B cell (primary cell): ENCODE measurements at regions not wholly inside any gene's neighbourhood (a gene's known extent, or its start where the extent isn't known, plus 50 kb on each side); places are given as distances from the start of the nearest gene placed in this dataset.
"Not testable (repeated sequence)": the region's sequence is repeated elsewhere in the genome, so short reads cannot be mapped to it uniquely, and the experiment has no call there.

Experiments used
- ATAC-seq: fragments of 200-7000 bp; cut with Tn5 transposase; one replicate; pipeline ENCODE4 v1.10.0; 2021; ENCODE audit warnings: low read depth, mild to moderate bottlenecking, moderate number of reproducible peaks, moderate library complexity
- CTCF ChIA-PET: fragments of 350-600 bp; sonication (Branson Sonifier 250); formaldehyde crosslinking; loops from one replicate; lab custom pipeline; 2021; ENCODE audit warnings: antibody characterized with exemption, inconsistent platforms; lab: Charles Lee
- POLR2A ChIA-PET: fragments of 350-600 bp; sonication (Branson Sonifier 250); formaldehyde crosslinking; loops from one replicate; lab custom pipeline; 2021; ENCODE audit warnings: antibody characterized with exemption; lab: Charles Lee
- DNase-seq: peaks from one replicate; pipeline ENCODE4 v3.0.0; 2013
- H2AFZ ChIP-seq: 2 replicates; pipeline ENCODE4 v1.6.1; 2012; ENCODE audit warnings: mild to moderate bottlenecking, low read depth, low read length; ENCODE audit not compliant: insufficient read depth, poor library complexity, severe bottlenecking
- H3K27ac ChIP-seq, 2 donors: 1 replicate in 1 of 2; 2 replicates in 1 of 2; pipeline ENCODE4 v1.5.1; 2012 to 2013; ENCODE audit warnings: low read length in 2 of 2, mild to moderate bottlenecking in 2 of 2, moderate library complexity in 1 of 2
- H3K27me3 ChIP-seq, 4 experiments: fragments of 200-600 bp in 1 of 4; sonication (generic) in 1 of 4; replicated peaks in 1 of 4; 1 replicate in 2 of 4; 2 replicates in 2 of 4; pipeline versions ENCODE4 v1.6.1 to v1.7.0; 2013 to 2016; ENCODE audit warnings: low read length in 3 of 4, mild to moderate bottlenecking in 2 of 4, mixed read lengths in 1 of 4, moderate library complexity in 1 of 4; ENCODE audit not compliant: insufficient read depth in 4 of 4, control insufficient read depth in 3 of 4; ENCODE audit errors: control extremely low read depth in 1 of 4
- H3K36me3 ChIP-seq, 2 experiments: replicated peaks in 1 of 2; 1 replicate in 1 of 2; 2 replicates in 1 of 2; pipeline versions ENCODE4 v1.6.1 to v1.7.1; 2013; ENCODE audit warnings: low read length in 1 of 2; ENCODE audit not compliant: insufficient read depth in 2 of 2, control insufficient read depth in 1 of 2; ENCODE audit errors: control extremely low read depth in 1 of 2, extremely low read depth in 1 of 2
- H3K4me1 ChIP-seq, 2 donors: fragments of 200-600 bp in 1 of 2; sonication (generic) in 1 of 2; 1 replicate in 1 of 2; 2 replicates in 1 of 2; pipeline versions ENCODE4 v1.5.1 to v1.6.1; 2013 to 2017; ENCODE audit warnings: low read length in 2 of 2; ENCODE audit not compliant: control insufficient read depth in 2 of 2, insufficient read depth in 2 of 2
- H3K4me2 ChIP-seq: replicated peaks from 2 replicates; pipeline ENCODE3; 2012; ENCODE audit warnings: mild to moderate bottlenecking, low read depth, low read length; ENCODE audit not compliant: poor library complexity, severe bottlenecking
- H3K4me3 ChIP-seq, 5 experiments: fragments of 200-600 bp in 1 of 5; sonication (generic) in 1 of 5; 1 replicate in 3 of 5; 2 replicates in 2 of 5; pipeline versions ENCODE4 v1.5.1 to v1.7.0; 2011 to 2016; ENCODE audit warnings: low read length in 4 of 5, mild to moderate bottlenecking in 4 of 5, low read depth in 2 of 5, control low read depth in 1 of 5, moderate library complexity in 1 of 5; ENCODE audit not compliant: insufficient read depth in 1 of 5; ENCODE audit errors: control extremely low read depth in 1 of 5, extremely low read depth in 1 of 5
- H3K79me2 ChIP-seq: fragments of 200-600 bp; sonication (generic); one replicate; pipeline ENCODE4 v1.6.0; 2016; ENCODE audit warnings: low read length; ENCODE audit not compliant: control insufficient read depth, insufficient read depth
- H3K9ac ChIP-seq: fragments of 200-600 bp; sonication (generic); 2 replicates; pipeline ENCODE4 v1.6.1; 2017; ENCODE audit warnings: mild to moderate bottlenecking, low read length, moderate library complexity
- H3K9me3 ChIP-seq, 3 donors: one replicate each; pipeline versions ENCODE4 v1.6.1 to v1.7.1; 2013; ENCODE audit warnings: low read length in 2 of 3; ENCODE audit not compliant: control insufficient read depth in 2 of 3, insufficient read depth in 1 of 3; ENCODE audit errors: control extremely low read depth in 1 of 3
- H4K20me1 ChIP-seq: 2 replicates; pipeline ENCODE4 v1.6.0; 2012; ENCODE audit warnings: mild to moderate bottlenecking, low read length; ENCODE audit not compliant: insufficient read depth, control insufficient read depth, poor library complexity, severe bottlenecking
- H3K27ac Mint-ChIP-seq: one replicate; pipeline ENCODE4 v1.8.0; 2021; ENCODE audit warnings: mixed read lengths
- H3K27me3 Mint-ChIP-seq: one replicate; pipeline ENCODE4 v1.8.0; 2021; ENCODE audit warnings: mixed read lengths
- H3K4me1 Mint-ChIP-seq: one replicate; pipeline ENCODE4 v1.8.0; 2021; ENCODE audit warnings: mixed read lengths
- H3K4me3 Mint-ChIP-seq: one replicate; pipeline ENCODE4 v1.8.0; 2021; ENCODE audit warnings: mixed read lengths
- H3K9me3 Mint-ChIP-seq: one replicate; pipeline ENCODE4 v1.8.0; 2022; ENCODE audit warnings: mixed read lengths; ENCODE audit not compliant: insufficient read depth
- WGBS: methylation state at CpG from one replicate; pipeline ENCODE4 v1.1.5; 2013; ENCODE audit warnings: missing lambda C conversion rate; ENCODE audit not compliant: insufficient coverage; 5-methylcytosine and 5-hydroxymethylcytosine counted together
- intact Hi-C: fragments of 100-400 bp; cut with micrococcal nuclease; formaldehyde crosslinking; loops from one replicate; pipeline ENCODE4 v1.10.0; 2022

GRCh38 chr15:84164423-84165292 lies 70.9 kb upstream of the GOLGA6L4 start:
- H3K4me2 ChIP-seq, H3K9ac ChIP-seq, H3K9me3 ChIP-seq, H3K27me3 ChIP-seq, H3K27me3 Mint-ChIP-seq, H3K4me3 Mint-ChIP-seq, ATAC-seq, H3K9me3 Mint-ChIP-seq, H4K20me1 ChIP-seq, H3K79me2 ChIP-seq, intact Hi-C loops, H2AFZ ChIP-seq, H3K27ac ChIP-seq, CTCF ChIA-PET, POLR2A ChIA-PET, H3K4me1 ChIP-seq, H3K4me1 Mint-ChIP-seq, DNase-seq, H3K27ac Mint-ChIP-seq, H3K36me3 ChIP-seq, H3K4me3 ChIP-seq: not testable (repeated sequence)
- WGBS, result 71% methylated on average over 6 of the region's 8 CpGs

GRCh38 chr15:84170029-84170428 lies 65.5 kb upstream of the GOLGA6L4 start:
- H3K4me1 ChIP-seq, H4K20me1 ChIP-seq, H3K27me3 Mint-ChIP-seq, H3K4me2 ChIP-seq, H3K9me3 Mint-ChIP-seq, H3K9ac ChIP-seq, H3K27ac Mint-ChIP-seq, H3K27me3 ChIP-seq, H3K9me3 ChIP-seq, H3K4me1 Mint-ChIP-seq, H3K27ac ChIP-seq, DNase-seq, H3K4me3 ChIP-seq, H3K36me3 ChIP-seq, ATAC-seq, H2AFZ ChIP-seq, H3K4me3 Mint-ChIP-seq, POLR2A ChIA-PET, CTCF ChIA-PET, H3K79me2 ChIP-seq, intact Hi-C loops: not testable (repeated sequence)
- WGBS, result no CpG with 5 or more reads among the region's 19 CpGs

DNA sequence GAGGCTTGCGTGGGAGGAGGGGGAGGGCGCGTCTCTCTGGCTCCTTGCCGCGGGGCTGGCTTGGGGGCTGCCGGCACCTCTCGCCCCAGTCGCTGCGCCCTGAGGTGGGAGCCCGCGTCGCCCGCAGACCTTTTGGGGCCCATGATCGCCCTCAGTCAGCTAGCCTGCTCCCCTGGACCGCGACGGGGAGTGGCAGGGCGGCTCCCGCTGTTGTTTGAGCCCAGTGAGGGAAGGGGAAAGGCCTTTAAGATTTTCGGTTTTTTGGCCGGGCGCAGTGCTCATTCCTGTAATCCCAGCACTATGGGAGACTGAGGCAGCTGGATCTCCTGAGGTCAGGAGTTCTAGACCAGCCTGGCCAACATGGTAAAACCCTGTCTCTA lies 62.4 kb upstream of the GOLGA6L4 start:
- POLR2A ChIA-PET, H3K9me3 ChIP-seq, H3K36me3 ChIP-seq, H3K27ac ChIP-seq, H2AFZ ChIP-seq, H3K4me3 Mint-ChIP-seq, H3K4me1 ChIP-seq, H3K4me3 ChIP-seq, H3K27me3 Mint-ChIP-seq, H3K79me2 ChIP-seq, H3K27ac Mint-ChIP-seq, H3K4me2 ChIP-seq, H3K9me3 Mint-ChIP-seq, H3K4me1 Mint-ChIP-seq, H4K20me1 ChIP-seq, intact Hi-C loops, CTCF ChIA-PET, ATAC-seq, H3K27me3 ChIP-seq, DNase-seq, H3K9ac ChIP-seq: not testable (repeated sequence)
- no CpG with 5 or more reads among the region's 22 CpGs for WGBS
